IPS-20b (cell line): ENCODE measurements at regions not wholly inside any gene's neighbourhood (a gene's known extent, or its start where the extent isn't known, plus 50 kb on each side); places are given as distances from the start of the nearest gene placed in this dataset.

Experiments used
- H3K27ac ChIP-seq: one replicate; pipeline ENCODE4 v1.5.1; 2013; ENCODE audit warnings: low read length
- H3K27me3 ChIP-seq: 2 replicates; pipeline ENCODE4 v1.6.1; 2013; ENCODE audit warnings: mild to moderate bottlenecking, low read length, inconsistent platforms; ENCODE audit not compliant: insufficient read depth
- H3K36me3 ChIP-seq: 2 replicates; pipeline ENCODE4 v1.6.1; 2013; ENCODE audit warnings: low read depth, mild to moderate bottlenecking, inconsistent platforms, low read length, moderate library complexity; ENCODE audit not compliant: insufficient read depth
- H3K4me1 ChIP-seq: 2 replicates; pipeline ENCODE4 v1.6.1; 2013; ENCODE audit warnings: mild to moderate bottlenecking, control low read depth, inconsistent platforms, low read length, moderate library complexity; ENCODE audit not compliant: insufficient read depth
- H3K4me3 ChIP-seq: 2 replicates; pipeline ENCODE4 v1.5.1; 2013; ENCODE audit warnings: mild to moderate bottlenecking, low read length, inconsistent platforms
- H3K9ac ChIP-seq: 2 replicates; pipeline ENCODE4 v1.6.1; 2013; ENCODE audit warnings: low read depth, mild to moderate bottlenecking, inconsistent platforms, low read length, moderate library complexity
- H3K9me3 ChIP-seq: 2 replicates; pipeline ENCODE4 v1.6.1; 2013; ENCODE audit warnings: mild to moderate bottlenecking, low read depth, low read length, inconsistent platforms; ENCODE audit not compliant: insufficient read depth

GRCh38 chr20:40354880-40355279 is 334.2 kb downstream of the MAFB start:
- no peaks in the 10 kb centered on the region for H3K36me3 ChIP-seq
- H3K27me3 ChIP-seq: no peaks in the 10 kb centered on the region
- H3K4me3 ChIP-seq: no peak overlapping the region
- no peak overlapping the region for H3K9ac ChIP-seq
- no peaks in the 10 kb centered on the region for H3K9me3 ChIP-seq
- no peak overlapping the region for H3K27ac ChIP-seq
- H3K4me1 ChIP-seq: no peaks in the 10 kb centered on the region

DNA sequence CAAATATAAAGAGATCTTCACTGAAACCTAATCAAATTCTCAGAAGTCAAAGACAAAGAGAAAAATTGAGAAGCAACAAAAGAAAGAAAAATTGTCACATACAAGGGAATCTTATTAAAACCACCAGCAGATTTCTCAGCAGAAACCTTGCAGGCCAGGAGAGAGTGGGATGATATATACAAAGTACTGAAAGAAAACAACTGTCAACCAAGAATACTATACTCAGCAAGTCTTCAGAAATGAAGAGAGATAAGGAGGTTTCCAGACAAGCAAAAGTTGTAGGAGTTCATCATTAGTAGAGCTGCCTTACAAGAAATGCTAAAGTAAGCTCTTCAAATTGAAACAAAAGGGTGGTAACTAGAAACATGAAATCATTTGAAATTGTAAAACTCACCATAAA is 345.6 kb downstream of the MAFB start:
- no peaks in the 10 kb centered on the region for H3K36me3 ChIP-seq
- no peak overlapping the region for H3K27ac ChIP-seq
- H3K9me3 ChIP-seq: peaks cover 21% of the 10 kb centered on the region; the same call in 1 of the 2 replicates
- H3K4me1 ChIP-seq: no peaks in the 10 kb centered on the region
- no peaks in the 10 kb centered on the region for H3K27me3 ChIP-seq
- no peak overlapping the region for H3K9ac ChIP-seq
- no peak overlapping the region for H3K4me3 ChIP-seq

- H3K9ac ChIP-seq: no peak overlapping the region
- H3K36me3 ChIP-seq: no peaks in the 10 kb centered on the region
- H3K9me3 ChIP-seq: peaks cover 21% of the 10 kb centered on the region; the same call in 1 of the 2 replicates
- H3K4me3 ChIP-seq: no peak overlapping the region
- H3K27ac ChIP-seq: no peak overlapping the region
- no peaks in the 10 kb centered on the region for H3K4me1 ChIP-seq
- H3K27me3 ChIP-seq: no peaks in the 10 kb centered on the region
These were observed 347.5 kb downstream of the MAFB start for GRCh38 chr20:40341561-40341960.

GRCh38 chr20:40339661-40340449 is 349.2 kb downstream of the MAFB start:
- Histone ChIP-seq H3K9me3 (peaks cover 19% of the 10 kb centered on the region; the same call in 1 of the 2 replicates), H3K9ac (no peak overlapping the region), H3K27me3 (no peaks in the 10 kb centered on the region), H3K36me3 (no peaks in the 10 kb centered on the region), H3K4me1 (no peaks in the 10 kb centered on the region), H3K4me3 (no peak overlapping the region), H3K27ac (no peak overlapping the region)

DNA sequence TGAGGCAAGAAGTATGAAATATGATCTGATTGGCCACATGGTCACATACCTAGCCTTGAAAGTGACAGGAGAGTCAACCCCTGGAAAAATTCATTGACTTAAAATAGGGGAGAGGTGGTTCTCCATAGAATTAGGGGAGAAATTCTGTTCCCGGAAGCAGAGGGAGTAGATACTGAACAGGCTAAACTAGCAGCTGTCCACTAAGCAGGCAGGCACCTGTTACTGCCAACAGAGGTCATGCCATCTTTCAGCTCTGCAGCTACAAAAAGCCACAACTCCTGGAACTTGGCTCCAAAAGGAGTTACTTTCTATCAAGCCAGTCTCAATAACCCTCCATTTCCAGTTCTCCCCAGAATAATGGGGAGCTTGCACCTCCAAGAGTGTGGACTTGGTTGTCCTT is 352.5 kb downstream of the MAFB start:
- Histone ChIP-seq H3K4me1 (no peaks in the 10 kb centered on the region), H3K9ac (no peak overlapping the region), H3K36me3 (no peaks in the 10 kb centered on the region), H3K27ac (no peak overlapping the region), H3K27me3 (no peaks in the 10 kb centered on the region), H3K4me3 (no peak overlapping the region), H3K9me3 (no peaks in the 10 kb centered on the region)

DNA sequence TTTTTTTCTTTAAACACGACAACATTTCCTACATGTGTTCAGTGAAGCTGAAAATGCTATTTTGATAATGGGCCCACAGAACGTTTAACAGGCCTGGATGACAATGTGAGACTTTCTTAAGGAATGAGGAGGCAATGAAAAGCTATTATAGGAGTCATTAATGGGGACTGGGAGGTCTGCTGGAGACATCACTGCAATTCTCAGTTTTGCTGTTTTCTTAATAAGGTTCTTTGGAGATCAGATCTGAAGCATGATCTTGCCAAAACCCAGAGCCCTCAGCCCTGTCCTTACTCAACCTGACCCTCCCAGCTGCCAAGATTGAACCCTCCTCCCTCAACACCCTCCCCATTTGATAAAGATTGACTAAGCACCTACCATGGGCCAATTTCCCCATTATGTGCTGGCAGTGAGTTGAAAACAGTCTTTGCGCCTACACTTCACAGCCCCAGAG is 353.1 kb downstream of the MAFB start:
- no peak overlapping the region for H3K27ac ChIP-seq

GRCh38 chr20:40335437-40335836 is 353.6 kb downstream of the MAFB start:
- Histone ChIP-seq H3K4me1 (no peaks in the 10 kb centered on the region), H3K9me3 (no peaks in the 10 kb centered on the region), H3K36me3 (no peaks in the 10 kb centered on the region), H3K27ac (no peak overlapping the region), H3K9ac (no peak overlapping the region), H3K4me3 (no peak overlapping the region), H3K27me3 (no peaks in the 10 kb centered on the region)

More for the DNA sequence above, 353.1 kb downstream of the MAFB start:
- Histone ChIP-seq H3K4me1 (no peaks in the 10 kb centered on the region), H3K36me3 (no peaks in the 10 kb centered on the region), H3K9ac (no peak overlapping the region), H3K27me3 (no peaks in the 10 kb centered on the region), H3K9me3 (no peaks in the 10 kb centered on the region), H3K4me3 (no peak overlapping the region)

- H3K36me3 ChIP-seq: no peaks in the 10 kb centered on the region
- H3K27ac ChIP-seq: no peak overlapping the region
- no peaks in the 10 kb centered on the region for H3K27me3 ChIP-seq
- no peaks in the 10 kb centered on the region for H3K9me3 ChIP-seq
- H3K4me3 ChIP-seq: no peak overlapping the region
- no peaks in the 10 kb centered on the region for H3K4me1 ChIP-seq
- H3K9ac ChIP-seq: no peak overlapping the region
These were observed 355.4 kb downstream of the MAFB start for GRCh38 chr20:40333591-40333990.

DNA sequence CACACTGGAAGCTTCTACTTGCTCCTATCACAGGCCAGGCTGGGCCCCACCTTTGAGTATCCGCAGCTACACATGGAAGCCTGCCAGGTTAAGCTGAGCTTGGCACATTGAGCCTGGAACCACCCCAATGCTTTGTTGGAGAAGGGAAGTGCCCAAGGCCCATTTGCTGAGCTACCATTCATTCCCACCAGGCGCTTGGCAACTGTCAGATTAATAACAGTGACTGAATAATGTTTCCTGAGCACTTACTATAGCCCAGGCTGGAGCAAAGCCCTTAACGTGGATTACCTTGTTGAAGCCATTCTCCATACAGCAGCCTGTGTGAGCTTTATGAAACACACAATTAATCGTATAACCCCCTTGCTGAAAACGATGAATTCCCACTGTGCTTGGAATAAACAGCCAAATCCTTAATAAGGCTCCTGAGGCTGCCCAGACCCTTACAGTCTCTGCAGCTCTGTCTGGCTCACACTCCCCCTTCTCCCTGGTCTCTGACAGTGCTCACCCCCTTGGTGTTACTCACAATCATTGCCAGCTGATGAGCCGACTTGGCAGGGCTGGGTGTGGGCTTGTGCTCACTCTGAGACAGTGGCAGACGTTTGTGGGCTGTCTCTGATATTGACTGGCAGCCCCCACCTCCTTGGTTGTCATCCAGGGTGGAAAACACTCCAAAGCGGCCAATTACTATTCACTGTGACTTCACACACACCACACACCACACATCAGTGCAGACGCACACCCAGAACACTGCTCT is 357.1 kb downstream of the MAFB start:
- Histone ChIP-seq H3K9me3 (no peaks in the 10 kb centered on the region), H3K9ac (no peak overlapping the region), H3K4me1 (no peaks in the 10 kb centered on the region), H3K27ac (no peak overlapping the region), H3K36me3 (no peaks in the 10 kb centered on the region), H3K4me3 (no peak overlapping the region), H3K27me3 (no peaks in the 10 kb centered on the region)

DNA sequence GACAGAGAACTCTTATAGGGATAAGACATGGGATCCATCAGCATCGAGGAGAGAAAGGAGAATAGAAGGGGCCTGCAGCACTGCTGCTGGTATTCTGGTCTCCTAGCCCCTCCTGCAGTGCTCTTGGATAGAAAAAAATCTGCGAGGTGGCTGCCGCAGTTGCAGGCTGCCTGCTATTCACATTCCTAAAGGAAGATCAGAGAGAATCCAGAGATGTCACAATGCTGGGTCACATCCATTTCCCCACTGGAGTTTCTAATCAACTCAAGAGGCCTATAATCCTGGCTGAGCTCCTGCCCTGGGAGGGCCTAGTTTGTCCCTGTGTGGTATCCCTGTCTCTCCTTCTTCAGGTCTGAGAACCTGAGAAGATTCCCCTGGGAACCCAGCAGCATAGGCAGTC is 357.8 kb downstream of the MAFB start:
- no peaks in the 10 kb centered on the region for H3K4me1 ChIP-seq
- H3K27me3 ChIP-seq: no peaks in the 10 kb centered on the region
- H3K4me3 ChIP-seq: no peak overlapping the region
- no peak overlapping the region for H3K27ac ChIP-seq
- no peaks in the 10 kb centered on the region for H3K9me3 ChIP-seq
- no peak overlapping the region for H3K9ac ChIP-seq
- no peaks in the 10 kb centered on the region for H3K36me3 ChIP-seq

DNA sequence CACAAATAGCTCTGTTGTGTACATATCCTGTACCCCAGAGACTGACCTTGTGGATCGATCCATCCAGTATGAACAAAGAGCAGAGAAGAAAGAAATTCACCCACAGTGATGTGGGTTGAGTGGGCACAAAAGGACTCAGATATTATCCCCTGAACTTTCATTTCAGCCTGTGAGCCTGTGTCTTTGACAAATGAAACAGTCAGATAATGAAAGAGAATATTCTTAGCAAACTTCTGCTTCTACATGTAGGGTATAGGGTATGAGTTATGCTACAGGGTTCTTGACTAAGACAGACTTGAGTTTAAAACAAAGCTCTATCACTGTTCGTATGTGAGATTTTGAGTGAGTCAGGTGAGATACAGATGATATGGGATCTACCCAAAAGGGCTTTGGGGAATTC is 359.7 kb downstream of the MAFB start:
- no peak overlapping the region for H3K4me3 ChIP-seq

GRCh38 chr20:40326784-40327183 is 362.3 kb downstream of the MAFB start:
- Histone ChIP-seq H3K4me3 (no peak overlapping the region), H3K27me3 (no peaks in the 10 kb centered on the region), H3K9ac (no peak overlapping the region), H3K36me3 (no peaks in the 10 kb centered on the region), H3K4me1 (no peaks in the 10 kb centered on the region; the same call in 1 of the 2 replicates), H3K27ac (no peak overlapping the region), H3K9me3 (no peaks in the 10 kb centered on the region)

More for the DNA sequence above, 359.7 kb downstream of the MAFB start:
- no peak overlapping the region for H3K9ac ChIP-seq
- H3K4me1 ChIP-seq: no peaks in the 10 kb centered on the region
- no peaks in the 10 kb centered on the region for H3K36me3 ChIP-seq
- H3K27ac ChIP-seq: no peak overlapping the region
- H3K9me3 ChIP-seq: no peaks in the 10 kb centered on the region
- H3K27me3 ChIP-seq: no peaks in the 10 kb centered on the region
